CD4-positive, alpha-beta T cell (primary cell): ENCODE measurements at regions not wholly inside any gene's neighbourhood (a gene's known extent, or its start where the extent isn't known, plus 50 kb on each side); places are given as distances from the start of the nearest gene placed in this dataset.

Experiments
- ATAC-seq: fragments of 200-7000 bp; cut with Tn5 transposase; one replicate; pipeline ENCODE4 v1.10.0; 2022; ENCODE audit warnings: mild to moderate bottlenecking; ENCODE audit not compliant: poor library complexity
- CTCF ChIA-PET: fragments of 350-600 bp; sonication (Branson Sonifier 250); formaldehyde crosslinking; loops from one replicate; lab custom pipeline; 2021; ENCODE audit warnings: antibody characterized with exemption, inconsistent platforms; lab: Charles Lee
- POLR2A ChIA-PET: fragments of 350-600 bp; sonication (Branson Sonifier 250); formaldehyde crosslinking; loops from one replicate; lab custom pipeline; 2021; ENCODE audit warnings: antibody characterized with exemption, inconsistent platforms; lab: Charles Lee
- DNase-seq, 14 experiments: peaks; one replicate each; pipeline ENCODE4 v3.0.0-alpha.2; 2013 to 2020; ENCODE audit warnings: mixed read lengths in 2 of 14
- H3K27ac ChIP-seq, 2 donors: one replicate each; pipeline versions ENCODE4 v1.5.1 to v1.7.0; 2013; ENCODE audit warnings: low read length in 2 of 2, low read depth in 1 of 2, mild to moderate bottlenecking in 1 of 2
- H3K27me3 ChIP-seq, 2 experiments: 1 replicate in 1 of 2; 2 replicates in 1 of 2; pipeline versions ENCODE4 v1.6.1 to v1.7.0; 2013; ENCODE audit warnings: low read length in 2 of 2, control low read depth in 1 of 2, mild to moderate bottlenecking in 1 of 2, moderate library complexity in 1 of 2; ENCODE audit not compliant: insufficient read depth in 2 of 2, control insufficient read depth in 1 of 2
- H3K36me3 ChIP-seq: one replicate; pipeline ENCODE4 v1.6.1; 2013; ENCODE audit warnings: low read length, control low read depth; ENCODE audit not compliant: insufficient read depth
- H3K4me1 ChIP-seq: one replicate; pipeline ENCODE4 v1.6.1; 2013; ENCODE audit warnings: low read length, control low read depth; ENCODE audit not compliant: insufficient read depth
- H3K4me3 ChIP-seq: one replicate; pipeline ENCODE4 v1.5.1; 2013; ENCODE audit warnings: mild to moderate bottlenecking, low read length, moderate library complexity
- H3K9me3 ChIP-seq, 2 experiments: 1 replicate in 1 of 2; 2 replicates in 1 of 2; pipeline versions ENCODE4 v1.6.1 to v1.7.0; 2013; ENCODE audit warnings: low read length in 2 of 2, mild to moderate bottlenecking in 2 of 2, control low read depth in 1 of 2, moderate library complexity in 1 of 2; ENCODE audit not compliant: control insufficient read depth in 1 of 2, insufficient read depth in 1 of 2
- H3K27ac Mint-ChIP-seq: one replicate; pipeline ENCODE4 v1.8.0; 2020; ENCODE audit warnings: mixed read lengths
- H3K27me3 Mint-ChIP-seq: one replicate; pipeline ENCODE4 v1.8.0; 2021; ENCODE audit warnings: mixed read lengths
- H3K36me3 Mint-ChIP-seq: one replicate; pipeline ENCODE4 v1.8.0; 2021; ENCODE audit warnings: low read depth, mixed read lengths
- H3K4me1 Mint-ChIP-seq: one replicate; pipeline ENCODE4 v1.8.0; 2021; ENCODE audit warnings: low read depth, mixed read lengths
- H3K4me3 Mint-ChIP-seq: one replicate; pipeline ENCODE4 v1.8.0; 2020; ENCODE audit warnings: mild to moderate bottlenecking, mixed read lengths
- H3K9me3 Mint-ChIP-seq: one replicate; pipeline ENCODE4 v1.8.0; 2020; ENCODE audit warnings: mixed read lengths
- CTCF ChIP-seq: fragments of 200-600 bp; IDR thresholded peaks from one replicate; pipeline ENCODE4 v1.8.0; 2022; ENCODE audit warnings: antibody characterized with exemption, mild to moderate bottlenecking
- intact Hi-C, 2 experiments: fragments of 100-400 bp; cut with DNase I in 1 of 2; cut with micrococcal nuclease in 1 of 2; formaldehyde crosslinking; loops; one replicate each; pipeline versions ENCODE4 v1.15.1 to v1.9.0; 2023 to 2025; cut with DNase I, micrococcal nuclease

GRCh38 chr16:17520561-17520960 is 49.8 kb upstream of the XYLT1 start:
- Histone ChIP-seq H3K27me3 (peaks cover under 1 to 8% of the 10 kb centered on the region in 2 experiments), H3K27ac (no peak overlapping the region), H3K4me3 (no peak overlapping the region), H3K4me1 (no peaks in the 10 kb centered on the region), H3K36me3 (no peaks in the 10 kb centered on the region), H3K9me3 (no peaks in the 10 kb centered on the region)
- Mint-ChIP-seq H3K27me3 (peaks cover 12% of the 10 kb centered on the region), H3K9me3 (no peaks in the 10 kb centered on the region), H3K36me3 (no peaks in the 10 kb centered on the region), H3K4me3 (no peak overlapping the region), H3K27ac (no peak overlapping the region), H3K4me1 (no peaks in the 10 kb centered on the region)
- DNase-seq (no peak), ATAC-seq (no peak)
- intact Hi-C loops = no loop called here
- ChIA-PET CTCF (no interaction called here), POLR2A (no interaction called here)
- TF ChIP-seq CTCF = no peak
